ENCODE measurements at regions not wholly inside any gene's neighbourhood (a gene's known extent, or its start where the extent isn't known, plus 50 kb on each side); places are given as distances from the start of the nearest gene placed in this dataset.
A peak's percentile ranks its signal among the peaks of the same experiment; 100 is the strongest.
"Not testable (repeated sequence)": the region's sequence is repeated elsewhere in the genome, so short reads cannot be mapped to it uniquely, and the experiment has no call there.

DNA sequence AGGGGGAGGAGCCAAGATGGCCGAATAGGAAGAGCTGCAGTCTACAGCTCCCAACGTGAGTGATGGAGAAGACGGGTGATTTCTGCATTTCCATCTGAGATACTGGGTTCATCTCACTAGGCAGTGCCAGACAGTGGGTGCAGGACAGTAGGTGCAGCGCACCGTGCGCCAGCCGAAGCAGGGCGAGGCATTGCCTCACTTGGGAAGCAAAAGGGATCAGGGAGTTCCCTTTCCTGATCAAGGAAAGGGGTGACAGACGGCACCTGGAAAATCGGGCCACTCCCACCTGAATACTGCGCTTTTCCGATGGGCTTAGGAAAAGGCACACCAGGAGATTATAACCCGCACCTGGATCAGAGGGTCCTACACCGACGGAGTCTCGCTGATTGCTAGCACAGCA, 121.1 kb upstream of the SESTD1 start:
- DNase-seq, result not testable (repeated sequence)

DNA sequence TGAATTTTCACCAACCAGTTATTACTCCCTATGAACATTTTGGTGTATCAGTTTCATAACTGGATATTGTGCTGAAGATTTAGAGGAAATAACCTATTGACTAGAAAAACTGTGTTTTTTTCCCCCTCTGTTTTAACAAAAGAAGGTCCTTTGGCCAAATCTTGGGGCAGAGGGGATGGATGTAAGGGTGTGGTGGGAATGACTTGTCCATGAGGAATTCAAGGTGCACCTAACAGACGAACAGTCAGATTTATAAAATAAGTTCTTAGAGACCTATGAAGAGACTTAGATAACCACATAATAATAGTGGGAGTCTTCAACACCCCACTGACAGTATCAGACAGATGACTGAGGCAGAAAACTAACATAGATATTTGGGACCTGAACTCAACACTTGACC, 119.3 kb upstream of the SESTD1 start:
- no peak for DNase-seq

DNA sequence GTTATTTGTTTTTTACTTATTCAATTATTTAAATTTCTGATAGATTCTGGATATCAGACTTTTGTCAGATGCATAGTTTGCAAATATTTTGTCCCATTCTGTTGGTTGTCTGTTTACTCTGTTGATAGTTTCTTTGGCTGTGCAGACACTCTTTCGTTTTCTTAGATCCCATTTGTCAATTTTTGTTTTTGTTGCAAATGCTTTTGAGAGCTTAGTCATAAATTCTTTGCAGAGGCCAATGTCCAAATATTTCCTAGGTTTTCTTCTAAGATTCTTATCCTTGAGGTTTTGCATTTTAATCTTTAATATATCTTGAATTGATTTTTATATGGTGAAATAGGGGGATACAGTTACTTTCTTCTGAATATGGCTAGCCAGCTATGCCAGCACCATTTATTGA, 112.7 kb upstream of the SESTD1 start:
- DNase-seq, result no peak

DNA sequence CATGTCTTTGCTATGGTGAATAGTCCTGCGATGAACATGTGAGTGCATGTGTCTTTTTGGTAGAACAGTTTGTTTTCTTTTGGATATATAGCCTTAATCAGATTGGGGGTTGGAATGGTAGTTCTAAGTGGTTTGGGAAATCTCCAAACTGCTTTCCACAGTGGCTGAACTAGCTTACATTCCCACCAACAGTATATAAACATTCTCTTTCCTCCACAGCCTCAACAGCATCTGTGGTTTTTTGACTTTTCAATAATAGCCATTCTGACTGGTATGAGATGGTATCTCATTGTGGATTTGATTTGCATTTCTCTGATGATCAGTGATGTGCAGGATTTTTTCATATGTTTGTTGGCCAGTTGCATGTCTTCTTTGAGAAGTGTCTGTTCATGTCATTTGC, 112.2 kb upstream of the SESTD1 start:
- DNase-seq, result no peak

DNA sequence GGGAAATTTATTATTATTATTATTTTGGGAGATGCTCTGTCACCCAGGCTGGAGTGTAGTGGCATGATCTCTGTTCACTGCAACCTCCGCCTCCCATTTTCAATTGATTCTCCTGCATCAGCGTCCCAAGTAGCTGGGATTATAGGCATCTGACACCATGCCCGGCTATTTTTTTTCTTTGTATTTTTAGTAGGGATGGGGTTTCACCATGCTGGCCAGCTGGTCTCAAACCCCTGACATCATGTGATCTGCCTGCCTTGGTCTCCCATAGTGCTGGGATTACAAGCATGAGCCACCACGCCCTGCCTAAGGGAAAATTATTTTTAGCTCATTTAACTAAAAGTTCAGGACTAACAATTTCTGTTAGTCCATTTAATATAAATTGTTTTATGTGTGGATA, 109.2 kb upstream of the SESTD1 start:
- no peak for DNase-seq

DNA sequence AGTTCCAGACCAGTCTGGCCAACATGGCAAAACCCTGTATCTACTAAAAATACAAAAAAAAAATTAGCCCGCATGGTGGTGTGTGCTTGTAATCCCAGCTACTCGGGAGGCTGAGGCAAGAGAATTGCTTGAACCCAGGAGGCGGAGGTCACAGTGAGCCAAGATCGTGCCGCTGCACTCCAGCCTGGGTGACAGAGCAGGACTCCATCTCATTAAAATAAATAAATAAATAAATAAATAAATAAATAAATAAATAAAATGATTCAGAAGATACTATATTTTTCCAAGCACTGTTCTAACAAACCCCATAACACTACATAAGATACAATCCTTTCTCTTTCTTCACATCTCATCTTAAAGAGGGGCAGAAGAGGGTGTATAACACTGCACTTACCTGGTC, 100.9 kb upstream of the SESTD1 start:
- DNase-seq, result not testable (repeated sequence)

DNA sequence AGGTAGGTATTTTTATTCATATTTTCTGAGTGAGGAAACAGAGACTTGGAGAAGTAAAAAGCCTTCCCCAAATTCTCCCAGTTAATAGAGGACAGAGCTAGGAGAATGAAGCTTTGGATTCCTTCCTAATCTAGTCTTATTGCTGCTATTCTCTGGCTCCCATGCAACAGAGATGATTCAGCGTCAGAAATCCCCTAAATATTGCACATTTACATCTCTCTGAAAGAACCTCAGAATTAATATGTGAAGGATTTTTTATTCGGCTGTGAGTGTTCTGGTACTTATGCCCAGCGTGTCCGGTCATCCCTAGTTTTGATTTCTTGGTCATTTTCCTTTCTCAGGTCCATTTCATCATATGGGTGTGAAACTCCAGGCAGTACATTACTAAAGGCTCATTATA, 91.2 kb upstream of the SESTD1 start:
- DNase-seq, result no peak

DNA sequence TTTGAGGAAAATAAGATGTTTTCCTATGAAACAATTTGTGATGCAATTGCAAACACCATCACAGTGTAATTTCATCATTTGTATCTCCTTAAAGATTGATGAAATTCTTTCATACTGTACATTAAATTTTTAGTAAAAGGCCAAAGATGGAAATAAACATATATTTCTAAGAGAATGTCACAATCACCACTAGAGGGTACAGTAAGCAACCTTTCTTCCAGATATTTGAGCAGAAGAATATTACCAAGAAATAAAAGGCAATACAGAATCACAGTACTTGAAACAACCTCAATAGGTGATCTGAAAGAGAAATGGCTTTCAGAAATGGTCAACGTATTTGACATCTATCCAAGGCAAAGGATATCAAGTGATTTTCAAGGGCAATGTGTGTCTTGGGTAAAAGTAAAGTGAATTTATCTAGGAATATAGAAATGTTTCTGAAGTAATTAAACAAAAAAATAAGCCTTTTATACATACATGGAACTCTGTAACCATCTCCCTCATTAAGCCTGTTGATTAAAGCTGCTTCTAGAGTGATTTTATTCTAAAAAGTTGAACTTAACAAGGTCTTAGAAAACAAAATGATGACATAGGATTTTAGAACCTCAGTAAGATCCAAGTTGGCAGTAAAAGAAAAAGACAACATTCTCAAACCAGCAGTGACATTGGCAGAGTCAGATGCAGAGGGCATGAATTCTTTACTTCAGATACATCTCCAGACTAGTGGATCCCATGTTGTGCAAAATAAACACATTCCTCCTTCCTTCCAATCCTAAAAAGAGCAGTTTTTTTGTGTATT, 90.3 kb upstream of the SESTD1 start:
- DNase-seq, result peak; percentile 61 to 81

DNA sequence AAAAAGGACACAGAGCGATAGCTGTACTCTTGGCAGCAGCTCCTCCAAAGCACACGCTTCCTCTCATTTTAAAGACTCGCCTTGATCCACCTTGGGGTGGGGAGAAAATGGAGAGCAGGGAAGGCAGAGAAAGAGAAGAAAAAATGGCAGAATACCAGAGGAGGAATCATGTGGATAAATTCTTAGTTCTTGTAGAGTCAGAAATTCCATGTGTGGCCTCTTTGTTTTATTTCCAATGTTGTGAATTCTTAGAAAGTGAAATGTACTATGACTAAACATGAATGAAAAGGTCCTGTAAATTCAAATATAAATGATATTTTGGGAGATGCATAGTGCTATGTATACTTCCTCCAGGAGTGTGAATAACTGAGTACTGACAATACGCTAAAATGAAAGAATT, 89.7 kb upstream of the SESTD1 start:
- no peak for DNase-seq

DNA sequence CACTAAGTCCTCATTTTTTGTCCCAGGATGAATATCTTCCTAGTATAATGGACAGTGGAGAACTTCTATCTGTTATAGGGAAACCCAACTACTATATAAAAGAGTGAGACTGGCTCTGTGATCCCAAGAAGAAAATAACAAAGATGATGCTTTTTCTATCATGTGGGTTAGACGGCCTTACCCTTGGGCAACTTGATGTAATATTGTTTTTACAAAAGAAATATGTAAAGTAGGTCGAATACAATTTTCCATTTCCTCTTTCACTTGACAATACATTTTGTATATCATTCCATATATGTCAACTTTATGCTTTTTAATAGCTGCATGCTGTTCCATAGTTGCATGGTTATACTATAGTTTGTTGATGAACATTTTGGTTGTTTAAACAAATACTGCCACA, 87.5 kb upstream of the SESTD1 start:
- no peak for DNase-seq

DNA sequence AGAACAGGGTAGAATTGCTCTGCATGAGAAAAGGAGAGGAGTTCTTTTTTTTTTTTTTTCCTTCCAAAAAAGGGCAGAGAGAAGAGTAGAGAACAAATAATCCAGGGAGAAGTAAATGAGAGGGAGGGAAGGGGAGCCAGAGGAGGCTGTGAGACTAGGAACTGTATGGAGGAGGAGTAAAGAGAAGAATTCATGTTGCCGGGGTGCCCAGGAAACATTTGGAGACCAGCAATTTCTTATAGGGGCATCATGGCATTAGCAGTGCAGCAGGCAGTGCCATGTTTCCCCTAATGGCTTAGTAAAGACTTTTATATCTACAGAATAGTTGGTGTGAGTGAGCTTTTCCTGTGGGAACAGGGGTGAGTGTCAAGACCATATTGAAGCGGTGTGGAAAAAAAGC, 86.4 kb upstream of the SESTD1 start:
- DNase-seq, result no peak

DNA sequence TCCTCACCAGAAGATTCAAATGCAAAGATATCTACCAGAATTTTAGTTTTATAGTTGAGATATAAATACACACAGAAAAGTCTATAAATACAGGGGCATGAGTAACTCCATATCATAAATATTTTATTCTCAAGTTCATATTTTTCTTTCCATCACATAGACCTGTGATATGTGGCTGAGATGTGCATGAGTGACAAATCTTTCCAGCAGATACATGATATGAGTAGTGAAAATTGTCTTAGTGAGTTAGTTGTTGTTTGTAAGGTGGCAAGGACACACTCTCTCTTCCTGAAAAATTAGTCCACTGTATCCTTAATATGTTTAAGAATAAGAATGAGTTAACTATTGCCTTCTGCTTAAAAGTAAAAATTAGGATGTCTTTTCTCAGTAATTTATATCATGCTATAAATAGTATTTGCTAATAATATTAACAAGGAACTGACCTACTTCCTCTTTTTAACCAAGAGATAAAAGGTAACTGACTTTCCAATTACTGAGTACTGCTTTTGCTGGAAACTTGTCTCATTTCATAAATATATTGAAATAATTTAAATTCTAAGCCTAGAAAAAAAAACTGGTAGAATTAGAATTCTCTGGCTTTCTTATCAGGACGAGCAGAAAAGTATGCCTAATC, 85.2 kb upstream of the SESTD1 start:
- DNase-seq, result peak in 1 of 2 experiments; percentile 25

DNA sequence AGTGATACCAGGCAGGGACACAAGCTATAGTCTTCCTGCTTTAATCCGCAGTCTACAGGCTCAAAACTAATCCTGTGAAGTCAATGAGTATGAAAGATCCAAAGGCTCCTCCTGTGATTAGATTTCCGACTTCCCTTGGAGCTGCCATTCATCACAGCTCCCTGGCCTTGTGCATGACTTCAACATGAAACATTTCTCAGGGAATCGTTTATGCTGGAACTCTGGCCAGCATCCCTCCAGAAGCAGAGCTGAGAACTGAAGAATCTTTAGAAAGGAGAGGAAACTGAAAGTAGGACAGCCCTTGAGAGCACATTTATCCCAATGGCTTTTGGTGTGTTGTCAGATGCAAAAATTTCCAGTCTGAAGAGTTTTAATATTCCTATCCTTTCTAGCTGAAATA, 84.3 kb upstream of the SESTD1 start:
- DNase-seq, result no peak

DNA sequence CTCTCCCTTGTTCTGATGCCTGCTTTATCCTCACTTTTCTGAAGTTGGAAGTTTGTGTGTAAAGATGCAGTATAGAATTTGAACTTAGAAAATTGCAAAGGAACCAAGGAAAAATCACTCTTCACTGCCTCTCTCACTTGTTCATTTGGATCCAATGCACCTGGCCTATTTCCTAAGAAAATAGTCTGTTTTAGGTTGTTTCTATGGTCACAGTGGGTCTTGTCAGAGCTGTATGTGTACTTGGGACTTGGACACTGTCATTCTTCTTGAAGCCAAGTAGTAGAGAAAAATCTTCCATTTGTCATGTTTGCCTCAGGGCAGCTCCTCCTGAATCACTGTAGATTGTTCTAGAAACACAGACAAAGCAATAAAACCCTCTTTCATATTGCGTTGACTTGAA, 80.3 kb upstream of the SESTD1 start:
- no peak for DNase-seq

DNA sequence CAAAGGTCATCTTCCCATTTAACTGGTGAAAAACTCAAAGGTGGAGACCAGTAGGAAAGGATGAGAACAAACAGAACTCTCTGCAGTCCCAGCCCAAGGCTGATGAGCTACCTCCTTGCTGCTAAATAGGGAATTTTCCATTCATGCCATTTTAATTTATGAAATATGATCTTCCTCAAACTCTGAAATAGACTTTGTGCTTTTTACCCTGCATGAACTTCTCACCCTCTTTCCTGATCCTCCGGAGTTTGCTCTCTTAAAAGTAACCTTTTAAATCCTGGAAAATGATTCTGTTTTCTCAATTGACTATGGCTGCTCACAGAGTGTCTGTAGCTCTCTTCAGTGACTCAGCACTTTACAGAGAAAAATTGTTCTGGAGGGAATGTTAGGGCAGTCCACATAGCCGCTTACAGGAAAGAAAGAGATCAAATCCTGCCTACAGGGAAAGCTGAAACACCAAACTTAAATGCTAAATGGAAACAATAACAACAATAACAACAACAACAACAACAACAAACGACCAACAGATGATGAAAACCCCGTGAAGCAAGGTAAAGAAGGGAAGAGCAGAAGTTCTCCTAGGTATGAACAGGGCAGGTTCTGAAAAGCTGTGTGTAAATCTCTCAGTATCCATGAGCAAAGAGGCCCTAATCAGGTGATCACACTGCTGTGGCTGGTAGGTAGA, 79.8 kb upstream of the SESTD1 start:
- DNase-seq, result peak in 1 of 2 experiments; percentile 8

DNA sequence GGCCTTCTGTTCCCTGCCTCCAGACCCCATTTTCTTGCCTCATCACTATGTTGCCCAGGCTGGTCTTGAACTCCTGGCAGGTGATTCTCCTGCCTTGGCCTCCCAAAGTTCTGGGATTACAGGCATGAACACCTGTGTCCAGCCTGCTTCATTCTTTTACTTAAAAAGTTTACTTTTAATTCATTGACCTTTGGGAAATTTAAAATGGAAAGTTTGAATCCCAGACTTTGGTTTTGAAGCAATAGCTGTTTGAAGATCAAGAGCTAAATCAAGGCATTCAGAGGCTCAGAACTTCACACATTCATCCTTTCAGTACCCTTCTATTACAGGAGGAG, 79.3 kb upstream of the SESTD1 start:
- DNase-seq, result no peak

DNA sequence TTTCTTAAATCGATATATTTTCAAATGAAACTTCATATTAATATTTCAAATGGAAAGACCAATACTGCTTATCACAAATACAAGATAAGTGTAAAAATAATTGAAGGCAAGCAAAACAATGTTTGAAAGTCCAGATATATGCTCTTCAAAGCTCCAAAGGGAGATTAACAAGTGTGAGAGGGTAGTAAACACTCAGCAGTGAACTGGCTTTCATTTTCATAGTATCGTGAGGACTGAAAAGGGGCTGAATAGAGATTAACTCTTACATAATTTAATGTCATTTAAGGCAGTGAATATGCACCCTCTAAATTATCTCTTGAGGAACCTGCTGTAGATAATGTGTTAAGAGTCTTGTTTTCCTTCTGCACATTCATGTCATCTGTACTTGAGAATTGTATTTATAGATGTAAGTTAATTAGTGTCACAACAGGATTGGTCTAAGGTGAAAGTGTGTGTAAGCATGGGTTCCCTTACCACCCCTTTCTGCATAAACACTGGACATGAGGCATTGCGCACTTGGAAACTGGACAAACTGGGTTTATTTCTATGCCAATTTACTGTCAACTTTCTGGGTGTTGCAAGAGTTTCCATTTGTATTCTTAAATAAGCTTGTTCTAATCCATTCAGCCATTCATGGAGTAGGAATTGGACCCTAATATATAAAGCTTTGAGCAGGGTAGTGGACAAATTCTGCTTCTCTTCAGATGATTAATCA, 76.7 kb upstream of the SESTD1 start:
- no peak for DNase-seq

DNA sequence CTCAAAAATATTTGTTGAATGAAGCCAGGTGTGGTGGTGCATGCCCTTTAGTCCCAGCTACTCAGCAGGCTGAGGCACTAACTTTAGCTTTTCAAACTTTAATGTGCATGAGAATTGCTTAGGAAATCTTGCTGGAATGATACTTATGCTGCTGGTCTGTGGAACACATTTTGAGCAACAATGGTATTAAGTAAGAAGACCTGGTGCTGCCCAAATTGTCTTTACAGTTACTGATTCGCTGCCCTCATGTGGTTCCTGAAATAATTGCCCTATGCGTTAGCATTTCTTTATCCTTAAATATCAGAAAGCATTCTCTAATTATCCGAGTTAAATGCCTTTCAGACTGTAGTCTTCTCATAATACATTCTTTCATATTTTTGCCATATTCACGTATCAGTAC, 76.0 kb upstream of the SESTD1 start:
- DNase-seq, result peak; percentile 63 to 81

DNA sequence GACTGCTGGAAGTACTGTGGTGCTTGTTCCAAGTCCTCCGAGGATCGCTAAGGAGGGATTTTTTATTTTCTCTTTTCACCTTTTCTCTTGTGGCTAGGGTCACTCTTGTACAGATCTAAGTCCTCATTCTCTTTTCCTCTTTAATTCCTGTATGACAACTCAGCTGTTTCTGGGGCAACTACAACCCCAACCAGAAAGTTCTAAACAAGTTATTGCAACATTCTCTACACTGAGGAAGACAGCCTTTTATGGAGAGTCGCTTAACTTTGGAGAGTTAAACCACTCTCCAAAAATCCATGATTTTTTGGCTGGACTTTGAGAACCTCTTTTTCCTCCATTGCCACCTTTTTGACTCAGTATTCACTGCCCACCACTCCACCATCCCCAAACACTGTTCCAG, 74.0 kb upstream of the SESTD1 start:
- no peak for DNase-seq

DNA sequence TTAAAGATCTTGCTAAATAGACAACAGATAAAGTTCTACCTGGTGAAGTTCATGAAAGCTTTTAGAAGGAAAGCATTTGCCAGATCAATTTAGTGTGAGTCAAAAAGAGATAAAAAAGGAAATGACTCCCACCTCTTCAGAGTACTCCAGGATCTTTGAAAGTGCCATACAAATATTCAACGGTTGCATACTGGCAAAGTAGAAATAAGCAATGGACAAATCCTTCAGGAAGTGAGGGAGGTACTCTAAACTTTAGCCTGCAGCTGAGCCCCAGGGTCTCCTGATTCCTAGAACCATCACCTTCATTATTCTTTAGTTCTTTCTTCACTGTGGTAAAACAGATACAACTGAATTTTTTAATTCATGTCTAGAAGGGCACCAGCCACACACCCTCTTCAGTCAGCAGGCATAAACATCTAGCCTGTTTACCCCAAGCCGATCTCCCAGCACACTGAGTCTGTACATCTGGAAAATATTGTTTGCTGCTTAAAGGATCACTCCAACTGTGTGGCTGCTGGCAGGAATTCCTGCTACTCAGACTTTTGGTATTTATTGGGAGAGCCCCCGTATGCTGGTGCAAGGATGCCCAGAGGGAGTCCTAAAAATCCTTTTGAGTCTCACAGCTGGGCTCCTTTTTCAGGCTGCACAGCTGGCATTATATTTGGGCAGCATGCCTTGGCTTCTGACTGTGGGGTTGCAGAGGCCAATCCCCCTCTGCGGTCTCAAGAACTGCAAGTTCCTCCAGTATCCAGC, 72.3 kb upstream of the SESTD1 start:
- no peak for DNase-seq

DNA sequence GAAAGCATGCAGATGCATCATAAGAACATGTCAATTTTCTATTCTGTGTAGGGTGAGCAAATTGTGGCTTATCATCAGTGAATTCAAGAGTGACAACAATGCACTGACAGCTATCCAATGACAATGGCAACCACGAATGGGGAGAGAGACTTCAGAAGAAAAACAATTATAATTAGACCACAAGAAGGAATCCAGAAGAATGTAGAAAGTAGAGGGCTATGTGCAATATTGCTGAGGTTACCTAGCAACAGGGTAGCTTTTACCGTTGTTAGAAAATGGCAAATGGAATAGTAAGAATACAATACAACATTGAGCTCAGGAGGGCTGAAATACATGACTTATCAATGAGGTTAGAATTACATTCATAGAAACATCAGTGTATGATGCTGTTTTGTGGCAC, 71.1 kb upstream of the SESTD1 start:
- no peak for DNase-seq

DNA sequence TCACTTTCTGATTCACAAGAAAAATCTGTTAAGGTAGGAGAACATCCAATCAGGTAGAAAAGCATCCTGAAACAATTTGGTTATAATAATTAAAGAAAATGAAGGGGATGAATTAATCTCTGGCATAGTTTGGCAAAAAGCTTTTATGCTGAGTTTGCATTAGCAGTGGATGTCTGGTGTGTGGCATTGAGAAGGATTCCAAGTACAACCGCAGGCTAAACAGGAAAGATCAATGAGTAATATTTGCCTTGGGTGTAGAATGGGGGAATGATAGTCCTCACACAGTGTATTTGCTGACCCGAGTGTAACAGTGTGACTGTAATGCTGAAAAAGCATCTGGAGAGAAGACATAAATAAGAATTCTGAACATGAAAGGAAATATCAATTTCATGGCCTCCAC, 68.3 kb upstream of the SESTD1 start:
- DNase-seq, result no peak

DNA sequence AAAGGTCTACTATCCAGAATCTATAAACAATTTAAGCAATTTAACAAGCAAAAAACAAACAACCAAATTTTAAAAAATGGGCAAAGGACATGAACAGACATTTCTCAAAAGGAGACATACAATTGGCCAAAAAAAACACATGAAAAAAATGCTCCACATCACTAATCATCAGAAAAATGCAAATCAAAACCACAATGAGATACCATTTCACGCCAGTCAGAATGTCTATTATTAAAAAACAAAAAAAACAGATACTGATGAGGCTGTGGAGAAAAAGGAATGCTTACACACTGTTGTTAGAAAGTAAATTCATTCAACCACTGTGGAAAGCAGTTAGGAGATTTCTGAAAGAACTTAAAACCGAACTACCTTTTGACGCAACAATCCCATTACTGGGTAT, 66.4 kb upstream of the SESTD1 start:
- no peak for DNase-seq

Data from Kasumi-1 (cell line).